GM19397 (cell line): ENCODE measurements at regions not wholly inside any gene's neighbourhood (a gene's known extent, or its start where the extent isn't known, plus 50 kb on each side); places are given as distances from the start of the nearest gene placed in this dataset.
"Not testable (repeated sequence)": the region's sequence is repeated elsewhere in the genome, so short reads cannot be mapped to it uniquely, and the experiment has no call there.

Experiments used
- ATAC-seq: cut with Tn5 transposase; IDR thresholded peaks from one replicate; pipeline ENCODE4 v1.9.1; 2021; ENCODE audit warnings: mild to moderate bottlenecking, moderate library complexity; ENCODE audit not compliant: unreplicated experiment

- ATAC-seq, result no peak
Measured at GRCh38 chr13:56015919-56016318, 1124.8 kb upstream of the PRR20A start.

GRCh38 chr13:56019606-56020005, 1121.1 kb upstream of the PRR20A start:
- ATAC-seq, result no peak

- ATAC-seq, result no peak
Measured at GRCh38 chr13:56020425-56020824, 1120.3 kb upstream of the PRR20A start.

GRCh38 chr13:56039992-56040391, 1100.7 kb upstream of the PRR20A start:
- ATAC-seq, result no peak

- ATAC-seq, result no peak
Measured at GRCh38 chr13:56066321-56066720, 1074.4 kb upstream of the PRR20A start.

GRCh38 chr13:56102641-56103040, 1038.1 kb upstream of the PRR20A start:
- ATAC-seq, result no peak

- no peak for ATAC-seq
Measured at GRCh38 chr13:56110751-56111150, 1030.0 kb upstream of the PRR20A start.

GRCh38 chr13:56134524-56134923, 1006.2 kb upstream of the PRR20A start:
- ATAC-seq, result no peak

GRCh38 chr13:56166864-56167263, 973.9 kb upstream of the PRR20A start:
- ATAC-seq, result no peak

- no peak for ATAC-seq
Measured at GRCh38 chr13:56168581-56168980, 972.1 kb upstream of the PRR20A start.

GRCh38 chr13:56173346-56173745, 967.4 kb upstream of the PRR20A start:
- ATAC-seq, result no peak

GRCh38 chr13:56182598-56182997, 958.1 kb upstream of the PRR20A start:
- ATAC-seq, result no peak

GRCh38 chr13:56187331-56187730, 953.4 kb upstream of the PRR20A start:
- no peak for ATAC-seq

- ATAC-seq, result not testable (repeated sequence)
Measured at GRCh38 chr13:56188582-56188981, 952.1 kb upstream of the PRR20A start.

- ATAC-seq, result no peak
Measured at GRCh38 chr13:56189439-56189838, 951.3 kb upstream of the PRR20A start.

- no peak for ATAC-seq
Measured at GRCh38 chr13:56189978-56190377, 950.7 kb upstream of the PRR20A start.

GRCh38 chr13:56198350-56198749, 942.4 kb upstream of the PRR20A start:
- ATAC-seq, result no peak

- no peak for ATAC-seq
Measured at GRCh38 chr13:56201834-56202233, 938.9 kb upstream of the PRR20A start.

GRCh38 chr13:56216221-56216620, 924.5 kb upstream of the PRR20A start:
- no peak for ATAC-seq

GRCh38 chr13:56247692-56248091, 893.0 kb upstream of the PRR20A start:
- no peak for ATAC-seq

GRCh38 chr13:56271686-56272085, 869.0 kb upstream of the PRR20A start:
- ATAC-seq, result no peak

- no peak for ATAC-seq
Measured at GRCh38 chr13:56283262-56283828, 857.4 kb upstream of the PRR20A start.

GRCh38 chr13:56299650-56300049, 841.1 kb upstream of the PRR20A start:
- no peak for ATAC-seq
